Uterus (tissue), 2 donors: ENCODE measurements at regions not wholly inside any gene's neighbourhood (a gene's known extent, or its start where the extent isn't known, plus 50 kb on each side); places are given as distances from the start of the nearest gene placed in this dataset.

Experiments
- POLR2A ChIP-seq, 2 donors: fragments of 450-650 bp; IDR thresholded peaks; one replicate each; pipeline ENCODE4 v1.6.1; 2016; ENCODE audit warnings: antibody characterized with exemption in 2 of 2, mild to moderate bottlenecking in 1 of 2, moderate library complexity in 1 of 2
- TF ChIP-seq, protein P1 (sequence below), 4 experiments: fragments of 200-600 bp in 2 of 4; fragments of 450-650 bp in 2 of 4; sonication (generic) in 2 of 4; IDR thresholded peaks; one replicate each; pipeline ENCODE4 v1.5.1; 2016 to 2019; ENCODE audit warnings: antibody characterized with exemption in 4 of 4, mild to moderate bottlenecking in 2 of 4, moderate library complexity in 1 of 4

GRCh38 chr1:61561666-61562065 is 163.3 kb downstream of the TM2D1 start:
- TF ChIP-seq, protein P1, sequence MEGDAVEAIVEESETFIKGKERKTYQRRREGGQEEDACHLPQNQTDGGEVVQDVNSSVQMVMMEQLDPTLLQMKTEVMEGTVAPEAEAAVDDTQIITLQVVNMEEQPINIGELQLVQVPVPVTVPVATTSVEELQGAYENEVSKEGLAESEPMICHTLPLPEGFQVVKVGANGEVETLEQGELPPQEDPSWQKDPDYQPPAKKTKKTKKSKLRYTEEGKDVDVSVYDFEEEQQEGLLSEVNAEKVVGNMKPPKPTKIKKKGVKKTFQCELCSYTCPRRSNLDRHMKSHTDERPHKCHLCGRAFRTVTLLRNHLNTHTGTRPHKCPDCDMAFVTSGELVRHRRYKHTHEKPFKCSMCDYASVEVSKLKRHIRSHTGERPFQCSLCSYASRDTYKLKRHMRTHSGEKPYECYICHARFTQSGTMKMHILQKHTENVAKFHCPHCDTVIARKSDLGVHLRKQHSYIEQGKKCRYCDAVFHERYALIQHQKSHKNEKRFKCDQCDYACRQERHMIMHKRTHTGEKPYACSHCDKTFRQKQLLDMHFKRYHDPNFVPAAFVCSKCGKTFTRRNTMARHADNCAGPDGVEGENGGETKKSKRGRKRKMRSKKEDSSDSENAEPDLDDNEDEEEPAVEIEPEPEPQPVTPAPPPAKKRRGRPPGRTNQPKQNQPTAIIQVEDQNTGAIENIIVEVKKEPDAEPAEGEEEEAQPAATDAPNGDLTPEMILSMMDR (IDR thresholded peaks at IDR 0.05), result no peak
- TF ChIP-seq POLR2A (IDR thresholded peaks at IDR 0.05), result no peak
